AG08396 (cell line): ENCODE measurements at regions not wholly inside any gene's neighbourhood (a gene's known extent, or its start where the extent isn't known, plus 50 kb on each side); places are given as distances from the start of the nearest gene placed in this dataset.
"Not testable (repeated sequence)": the region's sequence is repeated elsewhere in the genome, so short reads cannot be mapped to it uniquely, and the experiment has no call there.

Source experiments
- DNase-seq: peaks from one replicate; pipeline ENCODE4 v3.0.0; 2012; ENCODE audit warnings: low spot score, mixed read lengths

GRCh38 chr6:68059261-68059660 lies 575.8 kb upstream of the ADGRB3 start:
- no peak for DNase-seq

DNA sequence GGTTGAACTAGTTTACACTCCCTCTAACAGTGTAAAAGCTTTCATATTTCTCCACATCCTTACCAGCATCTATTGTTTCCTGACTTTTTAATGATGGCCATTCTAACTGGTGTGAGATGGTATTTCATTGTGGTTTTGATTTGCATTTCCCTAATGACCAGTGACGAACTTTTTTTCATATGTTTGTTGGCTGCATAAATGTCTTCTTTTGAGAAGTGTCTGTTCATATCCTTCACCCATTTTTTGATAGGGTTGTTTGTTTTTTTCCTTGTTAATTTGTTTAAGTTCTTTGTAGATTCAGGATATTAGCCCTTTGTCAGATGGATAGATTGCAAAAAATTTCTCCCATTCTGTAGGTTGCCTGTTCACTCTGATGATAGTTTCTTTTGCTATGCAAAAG lies 578.5 kb upstream of the ADGRB3 start:
- DNase-seq = not testable (repeated sequence)

GRCh38 chr6:68054756-68055155 lies 580.3 kb upstream of the ADGRB3 start:
- peak; percentile 3 for DNase-seq

- no peak for DNase-seq
These were observed 581.2 kb upstream of the ADGRB3 start for GRCh38 chr6:68053805-68054373.

DNA sequence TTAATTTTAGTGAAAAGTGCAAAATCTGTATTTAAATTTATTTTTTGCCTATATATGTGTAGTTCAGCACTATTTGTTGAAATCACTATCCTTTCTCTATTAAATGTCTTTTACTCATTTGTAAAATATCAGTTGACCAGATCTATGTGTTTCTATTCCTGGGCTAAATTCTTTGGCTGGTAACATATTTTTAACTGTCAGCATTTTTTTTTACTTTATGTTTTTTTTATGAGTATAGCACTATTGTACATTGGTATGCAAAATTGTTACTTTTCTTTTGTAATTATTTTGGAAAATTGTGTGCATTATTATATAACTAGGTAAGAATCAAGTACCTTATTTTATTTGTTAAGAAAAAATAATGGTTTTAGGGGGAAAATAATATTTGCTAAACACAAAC lies 582.8 kb upstream of the ADGRB3 start:
- DNase-seq = no peak

DNA sequence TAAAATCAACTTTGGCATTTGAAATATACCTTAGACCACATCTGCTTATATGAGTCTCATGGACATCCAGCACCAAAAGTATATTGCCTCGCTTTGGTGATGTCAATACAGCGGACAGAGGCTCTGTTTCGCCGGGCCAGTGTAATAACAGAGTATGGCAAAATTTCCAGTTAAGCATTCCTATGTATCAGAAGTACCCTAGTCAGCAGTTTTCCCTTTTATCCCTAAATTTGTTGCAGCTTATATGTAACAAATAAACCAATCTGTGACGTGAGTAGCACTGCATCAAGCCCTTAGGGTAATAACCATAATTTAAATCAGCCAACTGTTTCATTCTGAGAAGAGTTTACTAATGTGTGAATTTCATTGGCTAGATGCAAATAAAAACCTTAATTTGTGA lies 585.5 kb upstream of the ADGRB3 start:
- no peak for DNase-seq

DNA sequence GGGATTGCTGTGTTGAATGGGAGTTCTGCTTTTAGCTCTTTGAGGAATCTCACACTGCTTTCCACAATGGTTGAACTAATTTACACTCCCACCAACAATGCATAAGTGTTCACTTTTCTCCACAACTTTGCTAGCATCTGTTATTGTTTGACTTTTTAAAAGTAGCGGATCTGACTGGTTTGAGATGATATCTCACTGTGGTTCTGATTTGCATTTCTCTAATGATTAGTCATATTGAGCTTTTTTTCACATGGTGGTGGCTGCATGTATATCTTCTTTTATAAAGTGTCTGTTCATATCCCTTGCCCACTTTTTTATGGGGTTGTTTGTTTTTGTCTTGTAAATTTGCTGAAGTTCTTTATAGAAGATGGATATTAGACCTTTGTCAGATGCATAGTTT lies 588.3 kb upstream of the ADGRB3 start:
- DNase-seq = no peak

DNA sequence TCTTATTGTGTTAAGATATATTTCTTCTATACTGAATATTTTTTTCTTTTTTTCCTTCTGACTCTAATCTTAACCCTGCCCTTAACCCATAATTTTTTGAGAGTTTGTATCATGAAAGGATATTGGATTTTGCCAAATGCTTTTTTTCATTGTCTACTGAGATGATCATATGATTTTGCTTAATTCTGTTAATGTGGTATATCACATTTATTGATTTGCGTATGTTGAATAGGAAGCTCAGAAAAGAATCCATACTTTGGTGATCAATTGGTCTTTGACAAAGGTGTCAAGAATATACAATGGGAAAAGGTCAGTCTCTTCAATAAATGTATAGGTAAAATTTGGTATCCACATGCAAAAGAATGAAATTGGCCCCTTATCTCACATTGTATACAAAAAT lies 588.8 kb upstream of the ADGRB3 start:
- no peak for DNase-seq

GRCh38 chr6:68045193-68045592 lies 589.9 kb upstream of the ADGRB3 start:
- no peak for DNase-seq

DNA sequence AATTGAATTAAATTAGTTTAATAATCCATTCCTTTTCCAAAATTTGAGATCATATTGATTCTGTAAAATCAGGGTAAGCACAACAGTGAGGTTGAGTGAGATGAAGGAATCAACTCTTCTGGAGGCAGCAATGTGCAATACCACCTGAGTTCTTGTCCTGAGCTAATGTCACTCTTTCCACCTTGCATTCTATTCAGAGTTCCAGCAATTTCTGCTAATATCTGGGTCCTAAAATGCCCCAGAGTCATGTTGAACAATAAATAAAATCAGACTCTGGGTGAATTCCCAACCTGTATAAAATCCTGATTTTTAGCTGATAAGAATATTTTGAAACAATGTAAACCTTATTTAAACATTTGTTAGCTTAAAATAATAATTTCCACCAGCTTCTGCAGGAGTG lies 590.8 kb upstream of the ADGRB3 start:
- DNase-seq = no peak

DNA sequence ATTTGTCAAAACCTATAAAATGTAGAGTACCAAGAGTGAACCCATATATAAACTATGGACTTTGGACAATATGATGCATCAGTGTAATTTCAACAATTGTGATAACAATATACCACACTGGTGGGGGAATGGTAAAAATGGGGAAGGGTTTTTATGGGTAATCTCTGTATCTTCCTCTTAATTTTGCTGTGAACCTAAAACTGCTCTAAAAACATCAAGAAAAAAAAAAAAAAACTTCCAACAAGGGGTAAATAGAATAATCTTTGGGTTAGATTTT lies 592.0 kb upstream of the ADGRB3 start:
- DNase-seq = no peak

DNA sequence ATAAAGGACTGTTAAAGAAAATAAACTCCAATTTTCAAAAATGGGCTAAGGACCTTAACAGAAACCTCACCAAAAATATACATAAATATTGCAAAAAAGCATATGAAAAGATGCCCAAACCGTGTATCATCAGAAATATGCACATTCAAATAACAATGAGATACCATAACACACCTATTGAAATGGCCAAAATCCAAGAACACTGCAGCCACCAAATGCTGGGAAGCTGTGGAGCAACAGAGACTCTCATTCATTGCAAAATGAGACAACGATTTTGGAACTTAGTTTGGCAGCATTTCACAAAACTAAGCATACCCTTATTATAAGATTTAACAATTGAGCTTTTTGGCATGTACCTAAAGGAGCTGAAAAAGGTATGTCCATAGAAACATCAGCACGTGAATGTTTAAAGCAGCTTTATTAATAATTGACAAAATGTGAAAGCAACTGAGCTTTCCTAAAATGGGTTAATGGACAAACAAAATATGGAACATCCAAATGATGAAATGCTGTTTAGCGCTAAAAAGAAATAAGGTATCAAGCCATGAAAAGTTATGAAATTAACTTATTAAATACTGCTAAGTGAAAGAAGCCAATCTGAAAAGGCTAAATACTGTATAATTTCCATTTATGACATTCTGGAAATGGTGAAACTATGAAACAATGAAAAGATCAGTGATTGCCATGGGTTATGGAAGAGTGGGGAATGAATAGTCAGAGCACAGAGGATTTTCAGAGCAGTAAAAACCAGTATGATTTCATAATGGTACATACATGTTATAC lies 592.6 kb upstream of the ADGRB3 start:
- no peak for DNase-seq

DNA sequence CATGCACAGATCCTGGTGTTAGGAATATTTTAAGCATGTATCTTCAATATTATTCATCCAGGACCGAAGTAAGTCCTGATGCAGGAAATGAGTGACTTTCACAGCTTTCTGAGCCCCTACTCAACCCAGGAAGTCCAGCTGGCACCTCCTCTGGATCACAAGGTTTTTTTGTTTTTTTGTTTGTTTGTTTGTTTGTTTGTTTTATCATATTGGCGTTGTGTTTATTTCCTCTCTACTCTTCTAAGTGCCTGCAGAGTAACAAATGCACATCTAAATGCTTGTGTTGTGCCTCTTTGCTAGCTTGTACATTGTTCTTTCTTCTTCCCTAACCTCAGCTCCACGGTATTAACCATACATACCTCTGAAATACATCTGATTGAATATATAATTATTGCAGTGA lies 594.3 kb upstream of the ADGRB3 start:
- DNase-seq = no peak

- DNase-seq = no peak
These were observed 594.7 kb upstream of the ADGRB3 start for GRCh38 chr6:68040312-68040778.

DNA sequence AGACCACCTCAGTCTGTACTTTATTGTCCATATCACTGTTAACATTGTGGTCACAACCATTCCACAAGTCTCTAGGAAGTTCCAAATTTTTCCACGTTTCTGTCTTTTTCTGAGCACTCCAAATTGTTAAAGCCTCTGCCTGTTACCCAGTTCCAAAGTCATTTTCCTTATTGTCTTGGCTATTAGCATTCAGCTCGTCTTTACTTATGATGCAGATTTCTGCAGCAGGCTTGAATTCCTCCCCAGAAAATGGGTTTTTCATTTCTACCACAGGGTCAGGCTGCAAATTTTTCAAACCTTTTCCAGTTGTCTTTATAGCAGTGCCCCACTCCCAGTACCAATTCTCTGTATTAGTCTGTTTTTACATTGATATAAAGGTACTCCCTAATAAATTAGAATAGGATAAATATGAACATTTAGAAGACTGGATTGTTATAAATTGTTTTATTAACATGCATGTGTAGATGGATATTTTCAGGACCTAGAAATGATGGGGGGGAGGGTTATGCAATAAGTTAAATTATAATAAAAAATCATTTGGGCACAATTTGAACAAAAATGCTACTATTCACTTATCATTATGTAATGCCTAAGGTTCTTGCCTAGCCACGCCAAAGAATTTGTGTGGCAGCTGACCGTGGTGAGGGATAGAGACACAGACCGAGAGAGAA lies 595.3 kb upstream of the ADGRB3 start:
- no peak for DNase-seq

- no peak for DNase-seq
These were observed 596.2 kb upstream of the ADGRB3 start for GRCh38 chr6:68038815-68039408.

DNA sequence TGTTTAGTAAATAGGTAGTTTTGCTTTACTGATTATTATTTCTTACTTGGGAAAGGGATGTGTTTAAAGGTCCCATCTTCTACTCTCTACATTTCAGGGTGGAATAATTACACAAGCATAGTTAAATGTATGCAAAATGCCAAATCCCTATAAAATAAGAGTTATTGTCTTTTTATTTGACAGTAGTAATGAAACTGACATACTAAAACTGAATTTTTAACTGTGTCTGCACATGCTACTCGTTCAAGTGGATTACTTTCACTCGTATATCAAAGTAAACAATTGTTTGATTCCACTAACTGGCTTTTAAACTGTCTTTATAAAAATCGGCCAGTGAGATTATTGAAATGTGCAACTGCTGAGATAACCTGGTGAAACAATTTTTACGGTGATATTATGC lies 602.9 kb upstream of the ADGRB3 start:
- no peak for DNase-seq

DNA sequence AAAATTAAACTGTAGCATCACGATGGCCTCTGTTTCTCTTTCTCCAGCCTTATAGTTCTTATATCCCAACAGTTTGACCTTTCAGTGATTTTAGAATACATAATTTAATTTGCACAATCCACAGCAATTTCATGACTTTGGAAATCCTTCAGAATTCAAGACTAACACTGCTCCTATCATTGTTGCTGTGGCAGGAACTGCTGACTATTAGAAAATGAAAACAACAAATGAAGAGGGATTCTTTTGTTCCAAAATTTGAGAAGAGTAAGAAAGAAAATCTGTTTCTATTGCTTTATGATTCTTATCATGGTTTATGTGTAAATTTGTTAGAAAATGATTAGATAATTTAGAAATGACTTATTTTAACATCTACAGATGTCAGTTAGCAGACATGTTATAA lies 604.0 kb upstream of the ADGRB3 start:
- no peak for DNase-seq

DNA sequence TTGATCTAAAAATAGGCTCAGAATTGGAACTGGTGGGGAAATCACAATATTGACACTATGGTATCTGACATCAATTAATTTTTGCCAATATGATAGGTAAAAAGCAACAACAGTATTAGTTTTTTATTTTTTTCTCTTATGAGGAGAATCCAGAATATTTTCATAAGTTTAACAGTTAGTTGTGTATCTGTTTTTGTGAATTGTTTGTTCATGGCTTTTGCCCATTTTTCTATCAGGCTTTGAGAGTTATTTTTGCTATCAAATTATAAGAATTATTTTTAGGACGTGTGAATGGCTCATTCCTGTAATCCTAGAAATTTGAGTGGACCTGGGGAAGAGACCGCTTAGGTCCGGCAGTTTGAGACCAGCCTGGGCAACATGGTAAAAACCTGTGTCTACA lies 608.6 kb upstream of the ADGRB3 start:
- DNase-seq = no peak

GRCh38 chr6:68025764-68026163 lies 609.3 kb upstream of the ADGRB3 start:
- DNase-seq = no peak

DNA sequence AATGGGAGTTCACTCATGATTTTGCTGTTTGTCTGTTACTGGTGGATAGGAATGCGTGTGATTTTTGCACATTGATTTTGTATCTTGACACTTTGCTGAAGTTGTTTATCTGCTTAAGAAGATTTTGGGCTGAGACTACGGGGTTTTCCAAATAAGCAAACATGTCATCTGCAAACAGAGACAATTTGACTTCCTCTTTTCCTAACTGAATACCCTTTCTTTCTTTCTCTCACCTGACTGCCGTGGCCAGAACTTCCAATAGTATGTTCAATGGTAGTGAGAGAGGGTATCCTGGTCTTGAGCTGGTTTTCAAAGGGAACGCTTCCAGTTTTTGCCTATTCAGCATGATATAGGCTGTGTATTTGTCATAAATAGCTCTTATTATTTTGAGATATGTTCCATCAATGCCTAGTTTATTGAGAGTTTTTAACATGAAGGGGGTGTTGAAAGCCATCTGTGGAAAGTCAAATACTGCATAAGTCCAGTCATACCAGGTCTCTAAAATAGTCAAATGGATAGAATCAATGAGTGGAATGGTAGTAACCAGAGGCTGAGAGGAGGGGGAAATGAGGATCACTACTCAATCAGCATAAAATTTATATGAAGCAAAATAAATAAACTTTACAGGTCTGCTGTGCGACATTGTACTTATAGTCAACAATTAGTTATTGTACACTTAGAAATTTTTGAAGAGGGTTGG lies 610.4 kb upstream of the ADGRB3 start:
- no peak for DNase-seq

DNA sequence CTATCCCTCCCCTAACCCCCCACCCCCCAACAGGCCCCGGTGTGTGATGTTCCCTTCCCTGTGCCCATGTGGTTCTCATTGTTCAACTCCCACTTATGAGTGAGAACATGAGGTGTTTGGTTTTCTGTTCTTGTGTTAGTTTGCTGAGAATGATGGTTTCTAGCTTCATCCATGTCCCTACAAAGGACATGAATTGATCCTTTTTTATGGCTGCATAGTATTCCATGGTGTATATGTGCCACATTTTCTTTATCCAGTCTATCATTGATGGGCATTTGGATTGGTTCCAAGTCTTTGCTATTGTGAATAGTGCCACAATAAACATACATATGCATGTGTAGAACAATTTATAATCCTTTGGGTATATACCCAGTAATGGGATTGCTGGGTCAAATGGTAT lies 612.1 kb upstream of the ADGRB3 start:
- not testable (repeated sequence) for DNase-seq
